Cardiac fibroblast (primary cell): ENCODE measurements at regions not wholly inside any gene's neighbourhood (a gene's known extent, or its start where the extent isn't known, plus 50 kb on each side); places are given as distances from the start of the nearest gene placed in this dataset.
"Not testable (repeated sequence)": the region's sequence is repeated elsewhere in the genome, so short reads cannot be mapped to it uniquely, and the experiment has no call there.

ENCODE experiments used
- DNase-seq, 2 donors: peaks; one replicate each; pipeline versions ENCODE4 v3.0.0 to v3.0.0-alpha.2; 2010; ENCODE audit warnings: low read depth in 2 of 2
- H3K4me3 ChIP-seq, 2 donors: replicated peaks in 1 of 2; 1 replicate in 1 of 2; 2 replicates in 1 of 2; pipeline ENCODE4 v1.5.1; 2011; ENCODE audit warnings: low read depth in 2 of 2, low read length in 2 of 2, mild to moderate bottlenecking in 2 of 2, moderate library complexity in 1 of 2
- TF ChIP-seq, protein P1 (sequence below): IDR thresholded peaks from one replicate; pipeline ENCODE4 v1.5.1; 2011; ENCODE audit warnings: low read depth, mild to moderate bottlenecking, low read length, inconsistent platforms

DNA sequence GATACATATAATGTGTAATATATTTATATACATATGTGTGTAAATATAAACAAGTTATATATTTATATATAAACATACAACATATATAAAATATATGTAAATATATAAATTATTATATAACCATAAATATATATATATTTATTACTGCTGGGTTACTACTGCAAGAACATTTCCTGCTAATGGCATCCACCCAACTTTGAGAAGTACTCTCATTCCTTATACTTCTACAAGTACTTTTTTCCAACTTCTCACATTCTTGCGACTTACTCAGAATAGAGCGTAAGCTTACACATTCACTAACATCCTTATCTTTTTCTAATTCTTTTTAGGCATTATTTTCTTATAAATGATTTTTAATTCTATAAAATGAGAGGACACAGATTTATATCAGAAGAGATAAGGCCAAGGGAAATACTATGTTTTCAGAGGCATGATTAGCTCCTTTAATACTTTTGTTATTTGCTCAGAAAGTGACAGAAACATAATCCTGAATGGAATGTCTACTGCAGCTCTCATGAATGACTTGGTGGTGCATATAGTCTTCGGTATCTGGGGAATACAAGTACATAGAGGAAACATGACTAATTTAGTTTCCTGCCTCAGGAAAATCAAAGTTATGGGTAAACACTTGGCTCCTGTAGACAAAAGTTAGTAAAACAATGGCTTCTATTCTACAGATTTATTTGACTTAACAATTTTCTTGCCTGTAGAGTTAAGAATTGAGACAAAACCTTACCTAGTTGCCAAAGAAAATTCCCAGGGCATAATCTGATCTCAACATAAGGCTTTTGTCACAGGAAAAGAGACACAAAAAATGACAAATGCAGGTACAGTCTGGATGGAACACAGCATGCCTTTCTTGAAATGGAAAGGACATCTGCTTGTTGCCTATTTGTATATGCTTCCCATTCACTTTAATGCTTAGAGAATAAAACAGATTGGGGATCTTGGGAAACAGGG, 453.9 kb downstream of the SQOR start:
- H3K4me3 ChIP-seq: no peak overlapping the region
- DNase-seq: peak; percentile 59 to 77
- TF ChIP-seq, protein P1, sequence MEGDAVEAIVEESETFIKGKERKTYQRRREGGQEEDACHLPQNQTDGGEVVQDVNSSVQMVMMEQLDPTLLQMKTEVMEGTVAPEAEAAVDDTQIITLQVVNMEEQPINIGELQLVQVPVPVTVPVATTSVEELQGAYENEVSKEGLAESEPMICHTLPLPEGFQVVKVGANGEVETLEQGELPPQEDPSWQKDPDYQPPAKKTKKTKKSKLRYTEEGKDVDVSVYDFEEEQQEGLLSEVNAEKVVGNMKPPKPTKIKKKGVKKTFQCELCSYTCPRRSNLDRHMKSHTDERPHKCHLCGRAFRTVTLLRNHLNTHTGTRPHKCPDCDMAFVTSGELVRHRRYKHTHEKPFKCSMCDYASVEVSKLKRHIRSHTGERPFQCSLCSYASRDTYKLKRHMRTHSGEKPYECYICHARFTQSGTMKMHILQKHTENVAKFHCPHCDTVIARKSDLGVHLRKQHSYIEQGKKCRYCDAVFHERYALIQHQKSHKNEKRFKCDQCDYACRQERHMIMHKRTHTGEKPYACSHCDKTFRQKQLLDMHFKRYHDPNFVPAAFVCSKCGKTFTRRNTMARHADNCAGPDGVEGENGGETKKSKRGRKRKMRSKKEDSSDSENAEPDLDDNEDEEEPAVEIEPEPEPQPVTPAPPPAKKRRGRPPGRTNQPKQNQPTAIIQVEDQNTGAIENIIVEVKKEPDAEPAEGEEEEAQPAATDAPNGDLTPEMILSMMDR: no peak

DNA sequence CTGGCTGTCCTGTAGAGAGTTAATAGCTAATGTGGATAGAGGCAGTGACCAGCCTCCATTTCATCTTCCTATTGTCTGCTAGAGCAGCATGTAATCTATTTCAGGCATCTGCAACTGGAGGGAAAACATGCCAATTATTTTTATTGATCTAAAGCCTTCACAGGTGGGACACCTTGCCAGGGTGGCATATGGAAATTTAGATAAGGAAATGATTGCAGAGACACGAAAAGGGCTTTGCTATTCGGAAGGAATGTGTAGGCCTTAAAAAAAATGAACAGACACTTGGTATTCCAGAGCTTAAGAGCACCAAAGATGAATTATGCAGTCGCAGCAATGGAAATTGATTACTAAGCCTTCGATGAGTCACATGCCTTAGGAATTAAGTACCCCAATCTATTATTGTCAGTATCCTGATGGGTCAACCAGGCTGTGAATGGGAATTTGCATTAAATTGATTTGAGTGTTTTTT, 454.7 kb downstream of the SQOR start:
- TF ChIP-seq, protein P1: no peak
- DNase-seq: no peak
- H3K4me3 ChIP-seq: no peak overlapping the region

GRCh38 chr15:46091860-46092450, 457.1 kb downstream of the SQOR start:
- TF ChIP-seq, protein P1: peak; percentile 50
- peak; percentile 10 to 66 for DNase-seq
- H3K4me3 ChIP-seq: no peak overlapping the region

DNA sequence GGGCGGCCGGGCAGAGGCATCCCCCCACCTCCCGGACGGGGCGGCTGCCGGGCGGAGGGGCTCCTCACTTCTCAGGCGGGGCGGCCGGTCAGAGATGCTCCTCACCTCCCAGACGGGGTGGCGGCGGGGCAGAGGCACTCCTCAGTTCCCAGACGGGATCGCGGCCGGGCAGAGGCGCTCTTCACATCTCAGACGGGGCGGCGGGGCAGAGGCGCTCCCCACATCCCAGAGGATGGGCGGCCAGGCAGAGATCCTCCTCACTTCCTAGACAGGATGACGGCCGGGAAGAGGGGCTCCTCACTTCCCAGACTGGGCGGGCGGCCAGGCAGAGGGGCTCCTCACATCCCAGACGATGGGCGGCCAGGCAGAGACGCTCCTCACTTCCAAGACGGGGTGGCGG, 463.2 kb downstream of the SQOR start:
- not testable (repeated sequence) for H3K4me3 ChIP-seq, DNase-seq

DNA sequence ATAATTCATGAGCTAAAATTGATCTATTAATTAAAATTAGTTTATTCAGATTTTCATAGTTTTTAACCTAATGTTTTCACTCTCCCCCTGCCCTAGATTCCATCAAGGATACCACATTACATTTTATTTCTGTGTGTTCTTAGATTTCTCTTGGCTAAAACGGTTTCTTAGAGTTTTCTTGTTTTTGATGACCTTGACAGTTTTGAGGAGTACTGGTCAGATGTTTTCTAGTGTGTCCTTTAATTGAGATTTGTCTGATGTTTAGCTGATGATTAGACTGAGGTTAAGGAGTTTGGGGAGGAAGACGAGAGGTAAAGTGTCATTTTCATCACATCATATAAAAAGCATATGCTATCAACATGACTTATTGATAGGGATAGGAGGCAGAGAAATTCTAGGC, 475.9 kb downstream of the SQOR start:
- TF ChIP-seq, protein P1: no peak
- no peak for DNase-seq
- H3K4me3 ChIP-seq: no peak overlapping the region

GRCh38 chr15:46111730-46112129, 476.9 kb downstream of the SQOR start:
- DNase-seq: no peak
- TF ChIP-seq, protein P1: no peak
- no peak overlapping the region for H3K4me3 ChIP-seq

- no peak overlapping the region for H3K4me3 ChIP-seq
- DNase-seq: no peak
- TF ChIP-seq, protein P1: no peak
Observed at GRCh38 chr15:46117071-46117470, 482.2 kb downstream of the SQOR start.
